ENCODE measurements at regions not wholly inside any gene's neighbourhood (a gene's known extent, or its start where the extent isn't known, plus 50 kb on each side); places are given as distances from the start of the nearest gene placed in this dataset.
"Not testable (repeated sequence)": the region's sequence is repeated elsewhere in the genome, so short reads cannot be mapped to it uniquely, and the experiment has no call there.

DNA sequence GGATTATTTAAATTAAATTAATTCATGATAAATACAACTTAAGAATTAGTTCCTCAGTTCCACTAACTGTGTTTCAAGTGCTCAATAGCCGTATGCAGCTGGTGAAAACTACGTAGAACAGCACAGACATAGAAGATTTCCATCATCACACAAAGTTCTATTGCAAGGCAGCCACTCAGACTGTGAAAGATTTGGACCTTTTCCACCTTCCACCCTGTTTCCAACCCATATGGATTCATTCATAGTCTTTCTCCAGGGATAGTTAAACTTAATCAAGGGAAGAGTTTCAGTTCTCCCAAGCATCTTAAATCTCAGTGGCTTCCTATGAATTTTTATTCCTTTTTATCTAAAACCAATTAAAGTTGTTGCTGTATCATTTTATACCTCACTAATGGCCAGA is 2030.8 kb downstream of the SUCLG1 start:
- DNase-seq = no peak
- Mint-ChIP-seq H3K27me3 (no peaks in the 10 kb centered on the region), H3K4me3 (no peak overlapping the region), H3K4me1 (no peaks in the 10 kb centered on the region), H3K27ac (no peak overlapping the region), H3K36me3 (no peaks in the 10 kb centered on the region), H3K9me3 (peaks cover 3% of the 10 kb centered on the region)
- POLR2A ChIA-PET = no interaction called here
- no peak for ATAC-seq (ENCODE audit: low read depth)

DNA sequence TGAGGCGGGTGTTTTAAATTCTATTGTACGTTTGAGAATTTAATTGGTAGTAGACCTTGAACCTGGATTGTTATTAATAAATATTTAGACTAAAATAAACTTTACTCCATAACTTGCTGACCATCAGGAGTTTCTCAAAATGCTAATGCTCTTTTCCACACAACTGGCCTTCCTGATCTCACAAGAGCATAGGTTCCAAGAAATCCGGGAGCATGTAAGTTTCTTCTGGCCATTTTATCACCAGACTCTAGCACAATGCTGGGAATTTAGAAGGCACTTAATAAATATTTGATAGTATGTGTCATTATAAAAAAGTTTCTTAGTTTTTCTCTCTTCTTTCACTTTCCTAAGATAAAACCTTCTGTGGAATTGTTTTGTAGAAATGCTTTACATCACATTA is 2047.1 kb downstream of the SUCLG1 start:
- no peaks in the 10 kb centered on the region for H3K4me1 Mint-ChIP-seq
- DNase-seq = no peak
- no peaks in the 10 kb centered on the region for H3K36me3 Mint-ChIP-seq
- H3K9me3 Mint-ChIP-seq = peaks cover 4% of the 10 kb centered on the region
- H3K27me3 Mint-ChIP-seq = no peaks in the 10 kb centered on the region
- ATAC-seq (ENCODE audit: low read depth) = no peak
- no peak overlapping the region for H3K27ac Mint-ChIP-seq
- POLR2A ChIA-PET = no interaction called here
- no peak overlapping the region for H3K4me3 Mint-ChIP-seq

DNA sequence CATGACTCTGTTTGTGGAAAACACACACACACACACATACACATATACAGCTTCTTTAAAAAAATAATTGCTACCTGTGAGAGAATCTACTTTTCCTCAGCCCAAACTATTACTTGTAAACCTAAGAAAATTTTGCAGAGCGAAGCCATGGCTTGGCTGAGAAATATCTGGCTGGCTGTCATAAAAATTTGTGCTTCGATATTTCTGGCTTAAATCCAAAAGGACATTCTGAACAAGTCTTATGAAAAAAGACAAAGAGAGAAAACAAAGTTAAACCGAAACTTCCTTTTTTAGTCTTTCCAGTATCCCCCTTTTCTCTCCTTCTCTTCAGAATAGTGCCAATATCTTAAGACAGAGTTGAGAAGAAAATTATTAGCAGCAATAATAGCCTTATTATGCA is 2048.0 kb downstream of the SUCLG1 start:
- no peaks in the 10 kb centered on the region for H3K36me3 Mint-ChIP-seq
- DNase-seq (no peak), ATAC-seq (ENCODE audit: low read depth) (no peak)
- H3K4me1 Mint-ChIP-seq = no peaks in the 10 kb centered on the region
- H3K4me3 Mint-ChIP-seq = no peak overlapping the region
- POLR2A ChIA-PET = no interaction called here
- H3K27ac Mint-ChIP-seq = no peak overlapping the region
- peaks cover 4% of the 10 kb centered on the region for H3K9me3 Mint-ChIP-seq
- no peaks in the 10 kb centered on the region for H3K27me3 Mint-ChIP-seq

DNA sequence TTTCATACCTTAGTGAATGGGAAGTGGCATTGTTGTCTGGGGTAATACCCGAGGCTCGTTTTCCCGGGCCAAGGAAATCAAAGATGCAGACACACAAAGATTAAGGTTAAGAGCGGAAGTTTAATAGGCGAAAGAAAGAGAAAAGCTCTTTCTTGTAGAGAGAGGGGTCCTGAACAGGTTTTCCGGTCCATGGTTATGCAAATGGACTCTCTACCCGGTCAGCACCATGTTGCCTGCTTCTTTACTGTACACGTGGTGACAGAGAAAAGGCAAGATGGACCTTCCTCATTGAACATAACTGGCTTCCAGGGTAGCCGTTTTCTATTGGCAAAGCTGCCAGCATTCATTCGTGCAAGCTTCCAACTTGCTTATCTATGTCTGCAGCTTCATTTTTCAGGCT is 2063.5 kb downstream of the SUCLG1 start:
- ATAC-seq (ENCODE audit: low read depth) (no peak), DNase-seq (no peak)
- Mint-ChIP-seq H3K4me1 (no peaks in the 10 kb centered on the region), H3K27me3 (no peaks in the 10 kb centered on the region), H3K9me3 (peaks cover 5% of the 10 kb centered on the region), H3K4me3 (no peak overlapping the region), H3K27ac (no peak overlapping the region), H3K36me3 (no peaks in the 10 kb centered on the region)
- POLR2A ChIA-PET = no interaction called here

DNA sequence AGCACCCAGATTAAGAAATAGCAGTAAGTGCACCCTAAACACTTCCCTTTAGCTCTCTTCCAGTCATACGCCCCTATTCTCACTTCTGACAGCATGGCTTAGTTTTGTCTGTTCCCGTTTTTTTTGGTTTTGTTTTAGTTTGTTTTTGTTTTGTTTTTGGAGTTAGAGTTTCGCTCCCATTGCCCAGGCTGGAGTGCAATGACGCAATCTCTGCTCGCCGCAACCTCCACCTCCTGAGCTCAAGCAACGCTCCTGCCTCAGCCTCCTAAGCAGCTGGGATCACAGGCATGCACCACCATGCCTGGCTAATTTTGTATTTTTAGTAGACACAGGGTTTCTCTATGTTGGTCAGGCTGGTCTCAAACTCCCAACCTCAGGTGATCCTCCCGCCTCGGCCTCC is 2067.7 kb downstream of the SUCLG1 start:
- Mint-ChIP-seq H3K27ac (no peak overlapping the region), H3K4me1 (no peaks in the 10 kb centered on the region), H3K4me3 (no peak overlapping the region), H3K36me3 (no peaks in the 10 kb centered on the region), H3K9me3 (peaks cover 5% of the 10 kb centered on the region), H3K27me3 (no peaks in the 10 kb centered on the region)
- no peak for ATAC-seq (ENCODE audit: low read depth)
- POLR2A ChIA-PET = no interaction called here
- no peak for DNase-seq

DNA sequence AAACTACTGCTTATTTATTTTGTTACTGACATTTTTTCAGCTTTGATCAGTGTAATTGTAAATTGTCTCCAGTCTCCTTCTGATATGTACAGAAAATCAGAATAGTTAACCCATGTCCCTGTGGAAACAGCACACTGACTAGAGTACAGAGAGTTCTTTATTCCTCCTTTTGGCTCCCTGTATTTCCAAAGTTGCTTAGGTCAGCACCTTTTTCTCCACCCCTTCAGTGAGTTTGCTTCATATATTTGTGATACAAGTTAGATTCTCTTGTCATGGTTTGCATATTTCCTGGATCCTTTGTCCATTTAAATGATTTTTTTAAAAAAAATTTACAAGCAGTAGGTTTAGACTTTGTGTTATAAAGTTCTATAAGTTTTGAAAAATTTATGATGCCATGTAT is 2051.1 kb upstream of the LRRTM1 start:
- ATAC-seq (ENCODE audit: low read depth) = no peak
- H3K9me3 Mint-ChIP-seq = peaks cover 3% of the 10 kb centered on the region
- no peaks in the 10 kb centered on the region for H3K27me3 Mint-ChIP-seq

DNA sequence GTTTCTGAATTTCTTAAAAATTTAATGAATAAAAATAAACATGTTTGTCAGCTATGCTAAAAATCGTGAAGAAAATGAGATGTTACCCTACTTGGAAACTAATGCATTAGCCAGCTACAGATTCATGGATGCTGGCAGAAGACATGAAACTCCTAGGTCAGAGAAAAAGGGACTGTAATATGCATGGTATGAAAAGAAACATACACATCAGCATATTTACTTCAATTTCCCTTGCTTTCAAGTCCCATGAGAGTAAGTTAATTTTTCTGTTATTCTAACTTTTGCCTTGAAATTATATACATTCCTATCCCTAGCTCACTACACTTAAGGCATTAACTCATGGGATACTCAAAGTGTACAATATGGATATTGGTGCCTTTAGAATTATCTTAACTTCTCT is 2041.4 kb upstream of the LRRTM1 start:
- Mint-ChIP-seq H3K9me3 (no peaks in the 10 kb centered on the region), H3K36me3 (no peaks in the 10 kb centered on the region), H3K27ac (no peak overlapping the region), H3K4me3 (no peak overlapping the region), H3K4me1 (no peaks in the 10 kb centered on the region), H3K27me3 (no peaks in the 10 kb centered on the region)
- no peak for DNase-seq
- POLR2A ChIA-PET = no interaction called here
- ATAC-seq (ENCODE audit: low read depth) = no peak

More for the DNA sequence above, 2051.1 kb upstream of the LRRTM1 start:
- POLR2A ChIA-PET = no interaction called here
- Mint-ChIP-seq H3K36me3 (no peaks in the 10 kb centered on the region), H3K4me3 (no peak overlapping the region), H3K27ac (no peak overlapping the region), H3K4me1 (no peaks in the 10 kb centered on the region)
- no peak for DNase-seq

DNA sequence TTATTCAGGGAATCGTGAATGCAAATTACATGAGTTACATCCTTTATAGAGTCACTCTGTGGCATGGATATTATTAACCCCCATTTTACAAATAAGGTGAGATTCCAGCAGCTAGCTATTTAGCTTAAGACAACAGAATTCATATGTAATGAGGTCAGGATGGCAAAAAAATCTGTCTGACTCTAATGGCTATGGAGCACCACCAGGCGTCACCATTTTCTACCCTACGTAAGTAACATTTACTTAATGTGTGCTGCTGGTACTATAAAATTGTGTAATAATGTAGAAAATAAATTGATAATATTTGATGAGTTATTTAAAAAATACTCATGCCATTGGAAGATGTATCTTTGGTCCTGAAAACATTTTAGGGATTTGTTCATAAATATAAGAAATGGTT is 2040.1 kb upstream of the LRRTM1 start:
- H3K9me3 Mint-ChIP-seq = no peaks in the 10 kb centered on the region
- H3K27me3 Mint-ChIP-seq = no peaks in the 10 kb centered on the region
- no peak overlapping the region for H3K27ac Mint-ChIP-seq
- ATAC-seq (ENCODE audit: low read depth) (no peak), DNase-seq (no peak)
- H3K36me3 Mint-ChIP-seq = no peaks in the 10 kb centered on the region
- POLR2A ChIA-PET = no interaction called here
- H3K4me3 Mint-ChIP-seq = no peak overlapping the region
- H3K4me1 Mint-ChIP-seq = no peaks in the 10 kb centered on the region

DNA sequence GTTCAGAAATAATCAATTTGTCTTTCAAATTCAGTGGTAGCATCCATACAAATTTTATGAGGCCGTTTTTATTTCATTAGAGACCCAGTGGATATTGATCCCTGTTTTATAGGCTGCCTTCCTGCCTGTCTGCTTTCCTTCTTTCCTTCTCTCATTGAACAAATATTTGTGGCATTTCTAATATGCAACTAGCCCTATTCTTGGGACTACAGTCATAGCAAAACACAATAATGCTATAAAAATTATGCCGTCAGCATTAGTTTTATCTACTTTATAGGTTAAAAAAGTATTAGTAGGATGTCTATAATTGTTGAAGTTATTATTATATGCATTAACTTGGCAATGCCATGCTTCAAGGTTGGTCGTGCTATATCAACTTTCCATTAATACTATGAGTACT is 2037.8 kb upstream of the LRRTM1 start:
- POLR2A ChIA-PET = no interaction called here
- H3K36me3 Mint-ChIP-seq = no peaks in the 10 kb centered on the region
- H3K4me1 Mint-ChIP-seq = no peaks in the 10 kb centered on the region
- H3K4me3 Mint-ChIP-seq = no peak overlapping the region
- H3K27ac Mint-ChIP-seq = no peak overlapping the region
- H3K9me3 Mint-ChIP-seq = no peaks in the 10 kb centered on the region
- no peaks in the 10 kb centered on the region for H3K27me3 Mint-ChIP-seq
- ATAC-seq (ENCODE audit: low read depth) = no peak
- DNase-seq = no peak

DNA sequence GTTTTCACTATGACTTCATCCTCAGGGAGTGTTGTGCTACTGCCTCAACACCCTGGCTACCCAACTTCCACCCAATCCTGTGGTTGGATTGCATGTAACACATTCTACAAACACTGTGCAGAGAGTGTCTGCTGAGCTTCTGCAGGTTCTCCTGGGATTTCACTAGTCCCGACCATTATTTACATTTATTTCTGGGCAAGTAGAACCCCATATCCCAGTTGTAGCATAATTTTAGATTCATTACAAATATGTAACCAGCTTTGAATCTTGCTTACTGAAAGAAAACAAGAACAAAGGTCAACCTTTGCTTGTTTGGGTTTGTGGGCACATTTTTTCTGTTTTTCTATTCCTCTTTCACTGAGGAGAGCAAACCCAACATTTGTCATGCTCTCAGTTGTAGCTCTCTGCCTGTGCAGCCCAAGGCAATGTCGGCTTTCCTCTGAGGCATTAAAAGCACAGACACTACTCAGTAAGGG is 2036.1 kb upstream of the LRRTM1 start:
- H3K27me3 Mint-ChIP-seq = no peaks in the 10 kb centered on the region

DNA sequence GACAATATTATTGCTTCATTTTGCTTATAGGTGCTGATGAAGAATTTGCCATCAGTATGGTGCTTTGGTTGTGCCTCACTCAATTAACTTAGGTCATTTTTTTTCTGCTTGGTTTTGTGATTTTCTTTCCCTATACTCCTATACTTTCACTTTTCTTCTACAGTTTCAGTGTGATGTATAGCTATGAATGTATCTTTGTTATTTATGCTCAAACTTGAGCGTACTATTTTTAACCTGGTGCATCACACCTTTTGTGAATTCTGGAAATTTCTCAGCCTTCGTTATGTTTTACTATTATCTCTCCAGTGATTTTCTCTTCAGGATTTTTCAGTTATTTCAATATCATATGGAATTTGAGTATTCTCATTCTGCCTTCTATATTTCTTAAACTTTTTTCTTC is 2035.3 kb upstream of the LRRTM1 start:
- no peaks in the 10 kb centered on the region for H3K9me3 Mint-ChIP-seq
- H3K4me1 Mint-ChIP-seq = no peaks in the 10 kb centered on the region
- DNase-seq (no peak), ATAC-seq (ENCODE audit: low read depth) (no peak)
- H3K36me3 Mint-ChIP-seq = no peaks in the 10 kb centered on the region
- H3K27ac Mint-ChIP-seq = no peak overlapping the region
- H3K4me3 Mint-ChIP-seq = no peak overlapping the region
- POLR2A ChIA-PET = no interaction called here
- no peaks in the 10 kb centered on the region for H3K27me3 Mint-ChIP-seq

More for the DNA sequence above, 2036.1 kb upstream of the LRRTM1 start:
- Mint-ChIP-seq H3K36me3 (no peaks in the 10 kb centered on the region), H3K4me1 (no peaks in the 10 kb centered on the region), H3K9me3 (no peaks in the 10 kb centered on the region), H3K27ac (no peak overlapping the region), H3K4me3 (no peak overlapping the region)
- POLR2A ChIA-PET = no interaction called here
- DNase-seq (no peak), ATAC-seq (ENCODE audit: low read depth) (no peak)

DNA sequence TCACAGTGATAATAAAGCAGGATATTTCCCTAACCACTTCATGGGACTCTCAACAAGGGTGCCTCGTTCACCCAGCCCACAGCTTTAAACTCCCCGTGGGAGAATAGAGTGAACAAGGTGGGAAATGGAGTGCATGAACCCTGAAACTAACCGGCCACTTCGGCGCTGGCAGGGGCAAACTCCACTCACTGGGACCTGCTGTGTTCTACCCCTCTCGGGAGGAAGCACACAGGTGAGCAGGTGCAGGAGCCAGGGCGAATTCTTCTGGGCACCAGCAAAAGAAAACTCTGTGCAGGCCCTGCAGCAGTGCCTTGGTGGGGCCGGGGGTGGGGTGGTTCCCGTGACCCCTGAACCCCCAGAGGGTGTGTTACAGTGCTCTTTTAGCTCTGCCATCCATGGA is 2029.1 kb upstream of the LRRTM1 start:
- H3K27ac Mint-ChIP-seq = no peak overlapping the region
- POLR2A ChIA-PET = no interaction called here
- H3K4me3 Mint-ChIP-seq = no peak overlapping the region
- no peaks in the 10 kb centered on the region for H3K9me3 Mint-ChIP-seq
- no peak for DNase-seq
- H3K36me3 Mint-ChIP-seq = no peaks in the 10 kb centered on the region
- H3K4me1 Mint-ChIP-seq = no peaks in the 10 kb centered on the region
- no peak for ATAC-seq (ENCODE audit: low read depth)
- H3K27me3 Mint-ChIP-seq = no peaks in the 10 kb centered on the region

DNA sequence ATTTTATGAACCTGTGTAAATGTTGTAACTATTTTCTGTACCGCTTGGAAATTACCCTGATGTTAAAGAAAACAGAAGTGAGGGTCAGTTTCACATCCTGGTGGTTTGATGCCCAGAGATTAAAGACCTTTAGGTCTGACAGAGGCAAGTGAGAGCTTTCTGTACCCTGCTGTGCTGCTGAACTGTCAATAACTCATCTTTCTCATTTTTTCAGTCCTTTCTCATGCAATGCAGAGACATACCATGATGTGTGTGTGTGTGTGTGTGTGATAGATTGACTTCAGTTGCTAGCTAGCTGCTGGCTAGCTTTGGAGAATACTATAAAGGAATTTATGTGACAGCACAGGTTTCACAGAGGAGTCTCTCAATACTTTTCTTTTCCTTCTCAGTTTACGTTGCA is 2025.6 kb upstream of the LRRTM1 start:
- H3K9me3 Mint-ChIP-seq = peaks cover 5% of the 10 kb centered on the region
- POLR2A ChIA-PET = no interaction called here
- H3K36me3 Mint-ChIP-seq = no peaks in the 10 kb centered on the region
- H3K27ac Mint-ChIP-seq = no peak overlapping the region
- no peak for DNase-seq
- no peak for ATAC-seq (ENCODE audit: low read depth)
- H3K27me3 Mint-ChIP-seq = no peaks in the 10 kb centered on the region
- no peak overlapping the region for H3K4me3 Mint-ChIP-seq
- no peaks in the 10 kb centered on the region for H3K4me1 Mint-ChIP-seq

DNA sequence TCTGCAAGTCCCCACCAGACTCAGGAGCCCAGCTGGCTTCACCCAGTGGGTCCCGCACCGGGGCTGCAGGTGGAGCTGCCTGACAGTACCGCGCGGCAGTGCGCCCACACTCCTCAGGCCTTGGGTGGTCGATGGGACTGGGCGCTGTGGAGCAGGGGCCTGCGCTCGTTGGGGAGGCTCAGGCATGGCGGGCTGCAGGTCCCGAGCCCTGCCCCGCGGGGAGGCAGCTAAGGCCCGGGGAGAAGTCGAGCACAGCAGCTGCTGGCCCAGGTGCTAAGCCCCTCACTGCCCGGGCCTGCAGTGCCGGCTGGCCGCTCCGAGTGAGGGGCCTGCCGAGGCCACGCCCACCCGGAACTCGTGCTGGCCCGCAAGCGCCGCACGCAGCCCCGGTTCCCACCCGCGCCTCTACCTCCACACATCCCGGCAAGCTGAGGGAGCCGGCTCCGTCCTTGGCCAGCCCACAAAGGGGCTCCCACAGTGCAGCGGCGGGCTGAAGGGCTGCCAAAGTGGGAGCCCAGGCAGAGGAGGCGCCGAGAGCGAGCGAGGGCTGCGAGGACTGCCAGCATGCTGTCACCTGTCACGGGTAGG is 2021.7 kb upstream of the LRRTM1 start:
- H3K36me3 Mint-ChIP-seq; ATAC-seq (ENCODE audit: low read depth); DNase-seq; H3K4me3 Mint-ChIP-seq; H3K27me3 Mint-ChIP-seq; H3K4me1 Mint-ChIP-seq; H3K9me3 Mint-ChIP-seq; POLR2A ChIA-PET; H3K27ac Mint-ChIP-seq: not testable (repeated sequence)

DNA sequence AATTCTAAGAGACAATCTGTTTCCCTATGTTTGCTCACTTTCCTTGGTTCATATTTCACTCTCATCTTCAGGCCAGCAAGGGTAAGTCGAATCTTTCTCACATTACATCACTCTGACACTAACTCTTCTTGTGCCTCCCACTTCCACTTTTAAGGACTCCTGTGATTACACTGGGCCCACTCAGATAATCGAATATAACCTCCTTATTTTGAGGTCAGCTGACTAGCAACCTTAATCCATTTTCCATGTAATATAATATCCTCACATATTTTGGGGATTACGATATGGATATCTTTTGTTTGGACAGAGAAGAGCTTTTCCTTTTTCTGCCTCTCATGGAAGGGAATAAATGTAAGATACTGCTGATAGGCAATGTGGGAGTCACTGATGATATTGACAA is 2015.7 kb upstream of the LRRTM1 start:
- Mint-ChIP-seq H3K4me3 (no peak overlapping the region), H3K9me3 (no peaks in the 10 kb centered on the region), H3K4me1 (no peaks in the 10 kb centered on the region), H3K27ac (no peak overlapping the region), H3K36me3 (no peaks in the 10 kb centered on the region), H3K27me3 (no peaks in the 10 kb centered on the region)
- DNase-seq (no peak), ATAC-seq (ENCODE audit: low read depth) (no peak)
- POLR2A ChIA-PET = no interaction called here

Data from activated naive CD8-positive, alpha-beta T cell treated with anti-CD3 and anti-CD28 coated beads, Interleukin-2, amount 10 ng/mL, durations not matched to agents 7 days and 5 days (primary cell).